ENCODE measurements at regions not wholly inside any gene's neighbourhood (a gene's known extent, or its start where the extent isn't known, plus 50 kb on each side); places are given as distances from the start of the nearest gene placed in this dataset.

- Histone ChIP-seq H3K4me1 (peaks cover 4% of the 10 kb centered on the region), H3K4me3 (ENCODE audit: low read depth, low read length) (no peak overlapping the region), H3K36me3 (no peaks in the 10 kb centered on the region), H3K9me3 (no peaks in the 10 kb centered on the region; the same call in 1 of the 2 replicates), H3K27me3 (no peaks in the 10 kb centered on the region)
- TF ChIP-seq CTCF (IDR thresholded peaks at IDR 0.05; ENCODE audit: low read depth, low read length) = no peak
- DNase-seq = no peak
Observed at GRCh38 chr3:80549173-80549572, 781.4 kb upstream of the ROBO1 start.

- no peak for DNase-seq
- Histone ChIP-seq H3K9me3 (no peaks in the 10 kb centered on the region; the same call in 1 of the 2 replicates), H3K27me3 (no peaks in the 10 kb centered on the region), H3K4me1 (peaks cover 7% of the 10 kb centered on the region), H3K36me3 (no peaks in the 10 kb centered on the region), H3K4me3 (ENCODE audit: low read depth, low read length) (no peak overlapping the region)
- TF ChIP-seq CTCF (IDR thresholded peaks at IDR 0.05; ENCODE audit: low read depth, low read length) = no peak
Observed at GRCh38 chr3:80543154-80543553, 775.4 kb upstream of the ROBO1 start.

- Histone ChIP-seq H3K27me3 (no peaks in the 10 kb centered on the region), H3K4me3 (ENCODE audit: low read depth, low read length) (no peak overlapping the region), H3K4me1 (peaks cover 7% of the 10 kb centered on the region), H3K36me3 (no peaks in the 10 kb centered on the region), H3K9me3 (no peaks in the 10 kb centered on the region; the same call in 1 of the 2 replicates)
- no peak for DNase-seq
- no peak for TF ChIP-seq CTCF (IDR thresholded peaks at IDR 0.05; ENCODE audit: low read depth, low read length)
Observed at GRCh38 chr3:80542456-80542855, 774.7 kb upstream of the ROBO1 start.

- Histone ChIP-seq H3K4me3 (ENCODE audit: low read depth, low read length) (no peak overlapping the region), H3K27me3 (no peaks in the 10 kb centered on the region), H3K4me1 (peaks cover 8% of the 10 kb centered on the region), H3K36me3 (no peaks in the 10 kb centered on the region), H3K9me3 (no peaks in the 10 kb centered on the region; the same call in 1 of the 2 replicates)
- no peak for TF ChIP-seq CTCF (IDR thresholded peaks at IDR 0.05; ENCODE audit: low read depth, low read length)
- DNase-seq = no peak
Observed at GRCh38 chr3:80537680-80538079, 769.9 kb upstream of the ROBO1 start.

- no peaks in the 10 kb centered on the region for H3K27me3 ChIP-seq
- no peak for TF ChIP-seq CTCF (IDR thresholded peaks at IDR 0.05; ENCODE audit: low read depth, low read length)
- no peak for DNase-seq
Observed at GRCh38 chr3:80535286-80535685, 767.5 kb upstream of the ROBO1 start.

DNA sequence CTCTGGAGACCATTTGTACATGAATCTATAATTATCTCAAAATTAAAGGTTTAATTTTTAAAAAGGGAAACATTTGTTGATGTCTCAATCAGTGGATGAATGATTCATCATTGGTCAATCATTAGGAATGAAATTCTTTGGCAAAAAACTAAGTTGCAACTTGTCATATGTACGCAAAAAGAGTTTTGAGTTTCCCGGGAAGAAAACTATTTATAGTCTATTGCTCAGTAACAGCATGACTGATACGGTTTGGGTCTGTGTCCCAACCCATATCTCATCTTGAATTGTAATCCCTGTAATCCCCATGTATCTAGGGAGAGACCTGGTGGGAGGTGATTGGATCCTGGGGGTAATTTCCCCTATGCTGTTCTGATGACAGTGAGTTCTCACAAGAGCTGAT is 765.8 kb upstream of the ROBO1 start:
- H3K27me3 ChIP-seq = no peaks in the 10 kb centered on the region
- no peak for DNase-seq
- H3K4me1 ChIP-seq = peaks cover 8% of the 10 kb centered on the region
- H3K4me3 ChIP-seq (ENCODE audit: low read depth, low read length) = no peak overlapping the region
- no peaks in the 10 kb centered on the region for H3K36me3 ChIP-seq
- TF ChIP-seq CTCF (IDR thresholded peaks at IDR 0.05; ENCODE audit: low read depth, low read length) = no peak
- H3K9me3 ChIP-seq = no peaks in the 10 kb centered on the region; the same call in 1 of the 2 replicates

More at GRCh38 chr3:80535286-80535685, 767.5 kb upstream of the ROBO1 start:
- Histone ChIP-seq H3K4me1 (peaks cover 8% of the 10 kb centered on the region), H3K9me3 (no peaks in the 10 kb centered on the region; the same call in 1 of the 2 replicates), H3K36me3 (no peaks in the 10 kb centered on the region), H3K4me3 (ENCODE audit: low read depth, low read length) (no peak overlapping the region)

Data from BE2C (cell line).